H9 (cell line): ENCODE measurements at regions not wholly inside any gene's neighbourhood (a gene's known extent, or its start where the extent isn't known, plus 50 kb on each side); places are given as distances from the start of the nearest gene placed in this dataset.

Source experiments
- DNase-seq: peaks from one replicate; pipeline ENCODE4 v3.0.0-alpha.2; 2017
- H2AFZ ChIP-seq: one replicate; pipeline ENCODE4 v1.6.1; 2013; ENCODE audit warnings: mild to moderate bottlenecking, low read length, control low read depth, moderate library complexity
- H2AK5ac ChIP-seq: 2 replicates; pipeline ENCODE4 v1.6.1; 2013; ENCODE audit warnings: low read length, control low read depth, mixed read lengths; ENCODE audit not compliant: insufficient read length
- H2BK120ac ChIP-seq: one replicate; pipeline ENCODE4 v1.6.1; 2013; ENCODE audit warnings: low read depth, mild to moderate bottlenecking, low read length, control low read depth, inconsistent platforms; ENCODE audit not compliant: poor library complexity, severe bottlenecking
- H2BK12ac ChIP-seq: 2 replicates; pipeline ENCODE4 v1.6.1; 2013; ENCODE audit warnings: low read length, control low read depth, mixed read lengths, low read depth; ENCODE audit not compliant: insufficient read length
- H2BK15ac ChIP-seq: 2 replicates; pipeline ENCODE4 v1.6.1; 2013; ENCODE audit warnings: low read depth, low read length, control low read depth
- H2BK20ac ChIP-seq: one replicate; pipeline ENCODE4 v1.6.1; 2013; ENCODE audit warnings: low read depth, mild to moderate bottlenecking, low read length, control low read depth, inconsistent platforms; ENCODE audit not compliant: poor library complexity, severe bottlenecking
- H2BK5ac ChIP-seq: 2 replicates; pipeline ENCODE4 v1.6.1; 2013; ENCODE audit warnings: low read length, control low read depth, mixed read lengths; ENCODE audit not compliant: insufficient read length
- H3K14ac ChIP-seq: 2 replicates; pipeline ENCODE4 v1.6.1; 2013; ENCODE audit warnings: low read length, control low read depth; ENCODE audit not compliant: insufficient read depth
- H3K18ac ChIP-seq: 2 replicates; pipeline ENCODE4 v1.6.1; 2013; ENCODE audit warnings: low read depth, mild to moderate bottlenecking, mixed read lengths, low read length, control low read depth; ENCODE audit not compliant: insufficient read length
- H3K23ac ChIP-seq: 2 replicates; pipeline ENCODE4 v1.6.1; 2013; ENCODE audit warnings: low read length, control low read depth, mixed read lengths, low read depth; ENCODE audit not compliant: insufficient read length
- H3K23me2 ChIP-seq: 2 replicates; pipeline ENCODE4 v1.6.1; 2013; ENCODE audit warnings: low read depth, mild to moderate bottlenecking, mixed read lengths, low read length, control low read depth; ENCODE audit not compliant: insufficient read length, poor library complexity, severe bottlenecking
- H3K27ac ChIP-seq: 2 replicates; pipeline ENCODE4 v1.5.1; 2013; ENCODE audit warnings: low read length, control low read depth, mixed read lengths, low read depth; ENCODE audit not compliant: insufficient read length
- H3K27me3 ChIP-seq: 2 replicates; pipeline ENCODE4 v1.6.1; 2013; ENCODE audit warnings: low read length, control low read depth, inconsistent platforms; ENCODE audit not compliant: insufficient read depth
- H3K4ac ChIP-seq: 2 replicates; pipeline ENCODE4 v1.6.1; 2013; ENCODE audit warnings: low read depth, mild to moderate bottlenecking, control low read depth, inconsistent platforms, low read length, moderate library complexity
- H3K4me1 ChIP-seq: 2 replicates; pipeline ENCODE4 v1.6.1; 2013; ENCODE audit warnings: low read length, control low read depth, inconsistent platforms; ENCODE audit not compliant: insufficient read depth
- H3K4me2 ChIP-seq: 2 replicates; pipeline ENCODE4 v1.6.1; 2013; ENCODE audit warnings: low read length, control low read depth, mixed read lengths; ENCODE audit not compliant: insufficient read length, insufficient read depth
- H3K56ac ChIP-seq: 2 replicates; pipeline ENCODE4 v1.6.1; 2013; ENCODE audit warnings: low read depth, mild to moderate bottlenecking, mixed read lengths, low read length, control low read depth; ENCODE audit not compliant: insufficient read length
- H3K79me1 ChIP-seq: 2 replicates; pipeline ENCODE4 v1.6.1; 2013; ENCODE audit warnings: low read depth, mild to moderate bottlenecking, moderate library complexity, low read length, control low read depth, inconsistent platforms; ENCODE audit not compliant: insufficient read depth, poor library complexity, severe bottlenecking
- H3K79me2 ChIP-seq: 2 replicates; pipeline ENCODE4 v1.6.1; 2013; ENCODE audit warnings: low read length, control low read depth, inconsistent platforms; ENCODE audit not compliant: insufficient read depth
- H3K9ac ChIP-seq: 2 replicates; pipeline ENCODE4 v1.6.1; 2013; ENCODE audit warnings: low read length, control low read depth, mixed read lengths; ENCODE audit not compliant: insufficient read length; ENCODE audit errors: extremely low read depth
- H3K9me3 ChIP-seq: one replicate; pipeline ENCODE4 v1.6.1; 2013; ENCODE audit warnings: low read depth, low read length, inconsistent platforms; ENCODE audit not compliant: control insufficient read depth
- H3T11ph ChIP-seq: one replicate; pipeline ENCODE4 v1.6.1; 2013; ENCODE audit warnings: mild to moderate bottlenecking, low read length, control low read depth, inconsistent platforms
- H4K20me1 ChIP-seq: one replicate; pipeline ENCODE4 v1.6.1; 2013; ENCODE audit not compliant: control insufficient read depth, insufficient read length, insufficient read depth
- H4K5ac ChIP-seq: 2 replicates; pipeline ENCODE4 v1.6.1; 2013; ENCODE audit warnings: low read depth, mild to moderate bottlenecking, mixed read lengths, low read length, control low read depth; ENCODE audit not compliant: insufficient read length
- H4K8ac ChIP-seq: replicated peaks from 2 replicates; pipeline ENCODE4 v1.6.1; 2013; ENCODE audit warnings: low read length, control low read depth, mixed read lengths, low read depth; ENCODE audit not compliant: insufficient read length
- H4K91ac ChIP-seq: 2 replicates; pipeline ENCODE4 v1.6.1; 2013; ENCODE audit warnings: low read depth, mild to moderate bottlenecking, moderate library complexity, mixed read lengths, low read length, control low read depth; ENCODE audit not compliant: insufficient read length
- H3K27ac Mint-ChIP-seq, 3 experiments: 2 replicates in 2 of 3; 3 replicates in 1 of 3; pipeline ENCODE4 v1.8.0; 2020 to 2021; ENCODE audit warnings: mixed read lengths in 3 of 3, mild to moderate bottlenecking in 1 of 3, moderate library complexity in 1 of 3
- H3K27me3 Mint-ChIP-seq: 2 replicates; pipeline ENCODE4 v1.8.0; 2021; ENCODE audit warnings: low read depth, mild to moderate bottlenecking, moderate library complexity, mixed read lengths
- H3K36me3 Mint-ChIP-seq, 3 experiments: 2 replicates in 2 of 3; 3 replicates in 1 of 3; pipeline ENCODE4 v1.8.0; 2020 to 2021; ENCODE audit warnings: low read depth in 3 of 3, mixed read lengths in 3 of 3; ENCODE audit not compliant: insufficient read depth in 1 of 3
- H3K4me1 Mint-ChIP-seq, 2 experiments: 2 replicates each; pipeline ENCODE4 v1.8.0; 2020; ENCODE audit warnings: mixed read lengths in 2 of 2
- H3K4me3 Mint-ChIP-seq, 2 experiments: 2 replicates in 1 of 2; 3 replicates in 1 of 2; pipeline ENCODE4 v1.8.0; 2020 to 2021; ENCODE audit warnings: mild to moderate bottlenecking in 2 of 2, mixed read lengths in 2 of 2, moderate library complexity in 1 of 2
- H3K9me3 Mint-ChIP-seq, 2 experiments: 2 replicates in 1 of 2; 3 replicates in 1 of 2; pipeline ENCODE4 v1.8.0; 2020; ENCODE audit warnings: mild to moderate bottlenecking in 2 of 2, mixed read lengths in 2 of 2, moderate library complexity in 1 of 2
- CTCF ChIP-seq: fragments of 200-600 bp; sonication (generic); conservative IDR thresholded peaks from 3 replicates; pipeline ENCODE4 v1.8.0; 2021; ENCODE audit warnings: antibody characterized with exemption, mild to moderate bottlenecking
- WGBS: extraction: QIAGEN DNeasy Blood & Tissue Kit; methylation state at CpG from one replicate; pipeline ENCODE4 v1.1.7; 2013; ENCODE audit warnings: missing lambda C conversion rate, low lambda C conversion rate, mixed read lengths; ENCODE audit not compliant: insufficient read length; ENCODE audit errors: extremely low coverage; 5-methylcytosine and 5-hydroxymethylcytosine counted together

GRCh38 chr22:48084041-48084728, 1321.7 kb downstream of the TBC1D22A start:
- Histone ChIP-seq H2BK120ac (no peak overlapping the region), H3K23ac (no peak overlapping the region), H3K18ac (no peak overlapping the region), H4K91ac (no peak overlapping the region), H3K79me2 (no peaks in the 10 kb centered on the region), H4K8ac (no peak overlapping the region), H3K4ac (no peak overlapping the region), H2AK5ac (no peak overlapping the region), H3T11ph (no peak overlapping the region), H3K9me3 (no peaks in the 10 kb centered on the region), H4K5ac (no peak overlapping the region), H3K27ac (no peak overlapping the region), H2AFZ (no peak overlapping the region), H3K27me3 (no peaks in the 10 kb centered on the region), H3K9ac (no peak overlapping the region), H3K79me1 (no peaks in the 10 kb centered on the region), H2BK15ac (no peak overlapping the region), H2BK20ac (no peak overlapping the region), H2BK12ac (no peak overlapping the region), H3K14ac (no peak overlapping the region; the same call in 1 of the 2 replicates), H3K56ac (no peak overlapping the region), H2BK5ac (no peak overlapping the region), H3K23me2 (no peaks in the 10 kb centered on the region), H3K4me2 (no peak overlapping the region), H4K20me1 (no peaks in the 10 kb centered on the region), H3K4me1 (no peaks in the 10 kb centered on the region)
- H3K4me1 Mint-ChIP-seq: peaks cover 30 to 35% of the 10 kb centered on the region in 2 experiments
- no peaks in the 10 kb centered on the region for H3K36me3 Mint-ChIP-seq
- H3K27ac Mint-ChIP-seq: peak overlapping the region in 1 of 3 experiments; percentile 52; a peak in 2 of 7 replicates
- H3K9me3 Mint-ChIP-seq: no peaks in the 10 kb centered on the region
- WGBS: no CpG with 5 or more reads among the region's 13 CpGs
- no peak overlapping the region for H3K4me3 Mint-ChIP-seq
- H3K27me3 Mint-ChIP-seq: peaks cover 3% of the 10 kb centered on the region
- no peak for DNase-seq
- TF ChIP-seq CTCF: no peak
